KMS-11 (cell line): ENCODE measurements at regions not wholly inside any gene's neighbourhood (a gene's known extent, or its start where the extent isn't known, plus 50 kb on each side); places are given as distances from the start of the nearest gene placed in this dataset.

Experiments used
- H2AFZ ChIP-seq: fragments of 200-600 bp; sonication (generic); 2 replicates; pipeline ENCODE4 v1.6.1; 2016; ENCODE audit warnings: antibody characterized with exemption, mixed run types, low read depth
- H3K27ac ChIP-seq: fragments of 200-600 bp; sonication (generic); 2 replicates; pipeline ENCODE4 v1.6.1; 2016; ENCODE audit warnings: mild to moderate bottlenecking, mixed run types
- H3K27me3 ChIP-seq: fragments of 200-600 bp; sonication (generic); 2 replicates; pipeline ENCODE4 v1.6.1; 2017; ENCODE audit warnings: mild to moderate bottlenecking, low read depth, mixed run types, moderate library complexity; ENCODE audit not compliant: insufficient read depth
- H3K36me3 ChIP-seq: fragments of 200-600 bp; sonication (generic); 2 replicates; pipeline ENCODE4 v1.6.1; 2017; ENCODE audit warnings: mild to moderate bottlenecking, mixed run types; ENCODE audit not compliant: insufficient read depth
- H3K4me1 ChIP-seq: fragments of 200-600 bp; sonication (generic); 2 replicates; pipeline ENCODE4 v1.6.1; 2016; ENCODE audit warnings: mild to moderate bottlenecking, low read depth, mixed run types; ENCODE audit not compliant: poor library complexity, severe bottlenecking
- H3K4me2 ChIP-seq: fragments of 200-600 bp; sonication (generic); 2 replicates; pipeline ENCODE4 v1.7.0; 2016; ENCODE audit warnings: mild to moderate bottlenecking, mixed run types
- H3K4me3 ChIP-seq: fragments of 200-600 bp; sonication (generic); IDR thresholded peaks from 2 replicates; pipeline ENCODE4 v1.6.1; 2017; ENCODE audit warnings: low read depth, low read length, mixed read lengths; ENCODE audit not compliant: insufficient read depth
- H3K79me2 ChIP-seq: fragments of 200-600 bp; sonication (generic); 2 replicates; pipeline ENCODE4 v1.6.1; 2016; ENCODE audit warnings: low read depth, mixed run types; ENCODE audit not compliant: insufficient read depth
- H3K9ac ChIP-seq: fragments of 200-600 bp; sonication (generic); 2 replicates; pipeline ENCODE4 v1.6.1; 2016; ENCODE audit warnings: mild to moderate bottlenecking, mixed run types
- H4K20me1 ChIP-seq: fragments of 200-600 bp; sonication (generic); 2 replicates; pipeline ENCODE4 v1.6.1; 2016; ENCODE audit warnings: mild to moderate bottlenecking, mixed run types; ENCODE audit not compliant: insufficient read depth
- CTCF ChIP-seq: fragments of 200-600 bp; sonication (generic); conservative IDR thresholded peaks from 2 replicates; pipeline ENCODE4 v1.6.1; 2017; ENCODE audit warnings: low read depth, mild to moderate bottlenecking, antibody characterized with exemption, low read length, moderate library complexity, mixed read lengths

GRCh38 chrX:36577006-36577405 is 431.2 kb upstream of the FAM47C start:
- no peaks in the 10 kb centered on the region for H3K27me3 ChIP-seq

GRCh38 chrX:36581030-36581429 is 427.1 kb upstream of the FAM47C start:
- Histone ChIP-seq H3K9ac (no peak overlapping the region), H3K27me3 (no peaks in the 10 kb centered on the region), H2AFZ (no peak overlapping the region), H3K4me1 (no peaks in the 10 kb centered on the region), H3K36me3 (no peaks in the 10 kb centered on the region), H3K4me3 (no peak overlapping the region), H3K27ac (no peak overlapping the region), H3K4me2 (no peak overlapping the region), H3K79me2 (no peaks in the 10 kb centered on the region), H4K20me1 (no peaks in the 10 kb centered on the region)
- no peak for TF ChIP-seq CTCF

More at GRCh38 chrX:36577006-36577405, 431.2 kb upstream of the FAM47C start:
- Histone ChIP-seq H2AFZ (no peak overlapping the region), H3K36me3 (no peaks in the 10 kb centered on the region), H3K4me2 (no peak overlapping the region), H3K9ac (no peak overlapping the region), H3K4me1 (no peaks in the 10 kb centered on the region), H3K27ac (no peak overlapping the region), H4K20me1 (no peaks in the 10 kb centered on the region), H3K4me3 (no peak overlapping the region), H3K79me2 (no peaks in the 10 kb centered on the region)
- no peak for TF ChIP-seq CTCF

GRCh38 chrX:36583674-36584073 is 424.5 kb upstream of the FAM47C start:
- Histone ChIP-seq H2AFZ (no peak overlapping the region), H3K27me3 (no peaks in the 10 kb centered on the region), H3K79me2 (no peaks in the 10 kb centered on the region), H4K20me1 (no peaks in the 10 kb centered on the region), H3K9ac (no peak overlapping the region), H3K27ac (no peak overlapping the region), H3K36me3 (no peaks in the 10 kb centered on the region), H3K4me3 (no peak overlapping the region), H3K4me2 (no peak overlapping the region), H3K4me1 (no peaks in the 10 kb centered on the region)
- TF ChIP-seq CTCF, result no peak

GRCh38 chrX:36609616-36610585 is 398.3 kb upstream of the FAM47C start:
- Histone ChIP-seq H3K27ac (no peak overlapping the region), H4K20me1 (no peaks in the 10 kb centered on the region), H3K4me3 (no peak overlapping the region), H3K27me3 (no peaks in the 10 kb centered on the region), H3K4me1 (no peaks in the 10 kb centered on the region), H3K9ac (no peak overlapping the region), H2AFZ (no peak overlapping the region), H3K36me3 (no peaks in the 10 kb centered on the region), H3K79me2 (no peaks in the 10 kb centered on the region), H3K4me2 (no peak overlapping the region)
- no peak for TF ChIP-seq CTCF
